ENCODE measurements at regions not wholly inside any gene's neighbourhood (a gene's known extent, or its start where the extent isn't known, plus 50 kb on each side); places are given as distances from the start of the nearest gene placed in this dataset.

DNA sequence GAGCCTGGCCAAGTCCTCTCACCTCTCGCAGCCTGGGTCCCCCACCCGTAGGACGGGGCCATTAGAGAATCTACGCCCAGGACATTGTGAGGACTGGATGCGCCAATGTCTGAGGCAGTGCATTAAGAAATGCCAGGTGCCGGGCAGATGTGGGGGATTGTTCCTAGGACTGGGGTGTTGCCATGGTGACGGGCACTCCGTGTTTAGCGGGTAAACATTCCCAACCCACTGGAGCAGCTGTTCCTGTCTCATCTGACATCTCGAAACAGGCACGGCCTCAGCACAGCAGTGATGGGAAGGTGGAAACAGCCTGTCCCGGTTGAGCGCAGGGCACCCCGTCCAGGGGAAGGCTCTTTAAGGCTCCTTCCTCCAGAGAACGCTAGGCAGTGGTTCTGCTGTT lies 99.6 kb upstream of the RTL6 start:
- peaks cover 21% of the 10 kb centered on the region for H3K27me3 ChIP-seq
- no peak for TF ChIP-seq POLR2AphosphoS5 (IDR thresholded peaks at IDR 0.05)
- no peak for TF ChIP-seq POLR2A (IDR thresholded peaks at IDR 0.05)
- no peak for TF ChIP-seq EP300 (IDR thresholded peaks at IDR 0.05; ENCODE audit: low read depth)
- TF ChIP-seq, protein P1, sequence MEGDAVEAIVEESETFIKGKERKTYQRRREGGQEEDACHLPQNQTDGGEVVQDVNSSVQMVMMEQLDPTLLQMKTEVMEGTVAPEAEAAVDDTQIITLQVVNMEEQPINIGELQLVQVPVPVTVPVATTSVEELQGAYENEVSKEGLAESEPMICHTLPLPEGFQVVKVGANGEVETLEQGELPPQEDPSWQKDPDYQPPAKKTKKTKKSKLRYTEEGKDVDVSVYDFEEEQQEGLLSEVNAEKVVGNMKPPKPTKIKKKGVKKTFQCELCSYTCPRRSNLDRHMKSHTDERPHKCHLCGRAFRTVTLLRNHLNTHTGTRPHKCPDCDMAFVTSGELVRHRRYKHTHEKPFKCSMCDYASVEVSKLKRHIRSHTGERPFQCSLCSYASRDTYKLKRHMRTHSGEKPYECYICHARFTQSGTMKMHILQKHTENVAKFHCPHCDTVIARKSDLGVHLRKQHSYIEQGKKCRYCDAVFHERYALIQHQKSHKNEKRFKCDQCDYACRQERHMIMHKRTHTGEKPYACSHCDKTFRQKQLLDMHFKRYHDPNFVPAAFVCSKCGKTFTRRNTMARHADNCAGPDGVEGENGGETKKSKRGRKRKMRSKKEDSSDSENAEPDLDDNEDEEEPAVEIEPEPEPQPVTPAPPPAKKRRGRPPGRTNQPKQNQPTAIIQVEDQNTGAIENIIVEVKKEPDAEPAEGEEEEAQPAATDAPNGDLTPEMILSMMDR (IDR thresholded peaks at IDR 0.05): no peak

DNA sequence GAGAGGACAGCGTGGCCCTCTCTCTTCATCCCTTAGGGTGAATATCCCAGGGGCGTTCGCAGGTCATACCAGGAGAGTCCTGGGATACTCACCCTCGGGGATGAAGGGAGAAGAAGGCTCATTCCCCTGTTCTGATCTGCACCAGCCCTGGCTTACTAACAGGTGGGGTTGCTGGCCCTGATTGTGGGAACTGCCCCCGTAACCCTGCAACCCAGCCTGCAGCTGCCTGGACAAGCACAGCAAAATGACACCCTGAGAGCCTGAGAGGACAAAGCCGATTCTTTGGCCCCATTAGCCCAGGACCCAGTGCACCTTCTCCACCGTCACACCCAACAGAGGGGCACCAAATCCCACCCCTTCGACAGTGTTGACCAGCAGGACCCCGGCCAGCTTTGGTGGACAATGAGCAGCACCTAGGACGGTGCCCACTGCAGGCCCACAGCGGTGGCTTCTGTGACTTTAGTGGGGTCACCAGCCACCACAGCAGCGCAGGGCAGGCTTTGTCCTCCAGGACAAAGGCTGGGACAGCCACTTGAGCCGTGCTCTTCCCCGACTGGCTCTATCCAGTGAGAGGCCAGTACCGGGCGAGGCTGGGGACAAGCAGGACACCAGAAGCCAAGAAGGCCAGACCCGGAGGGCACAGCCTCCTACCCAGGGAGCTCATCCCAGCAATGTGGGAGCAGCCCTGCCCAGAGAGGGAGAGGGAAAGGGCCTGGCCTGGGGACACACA lies 98.5 kb upstream of the RTL6 start:
- in situ Hi-C loops (cut with MboI; ENCODE audit: low pct_ligation_motif_present in 1 of 4, low pct_unique_long_range_greater_than_20kb in 1 of 4, low sequenced_read_pairs in 3 of 4): no loop called here
- Histone ChIP-seq H3K27me3 (peaks cover 21% of the 10 kb centered on the region), H3K9me3 (no peaks in the 10 kb centered on the region), H3K36me3 (no peaks in the 10 kb centered on the region), H3K27ac (no peak overlapping the region), H3K4me1 (no peaks in the 10 kb centered on the region), H3K4me3 (no peak overlapping the region)
- TF ChIP-seq POLR2A (IDR thresholded peaks at IDR 0.05): no peak
- no peak for TF ChIP-seq POLR2AphosphoS5 (IDR thresholded peaks at IDR 0.05)
- no peak for TF ChIP-seq EP300 (IDR thresholded peaks at IDR 0.05; ENCODE audit: low read depth)
- TF ChIP-seq, protein P1 (IDR thresholded peaks at IDR 0.05): no peak
- intact Hi-C loops (cut with DNase I; ENCODE audit: low total_unique reads): no loop called here
- 76 to 80% methylated on average over 1 to 17 of the region's 17 CpGs for WGBS, 2 donors (ENCODE audit: low coverage in 1 of 2)
- DNase-seq: no peak

More for the DNA sequence above, 99.6 kb upstream of the RTL6 start:
- in situ Hi-C loops (cut with MboI; ENCODE audit: low pct_ligation_motif_present in 1 of 4, low pct_unique_long_range_greater_than_20kb in 1 of 4, low sequenced_read_pairs in 3 of 4) (no loop called here), intact Hi-C loops (cut with DNase I; ENCODE audit: low total_unique reads) (no loop called here)
- Histone ChIP-seq H3K4me1 (no peaks in the 10 kb centered on the region), H3K27ac (no peak overlapping the region), H3K4me3 (no peak overlapping the region), H3K9me3 (no peaks in the 10 kb centered on the region), H3K36me3 (no peaks in the 10 kb centered on the region)
- no peak for DNase-seq
- 68% methylated on average over 15 of the region's 15 CpGs; no CpG with 5 or more reads in 1 of the 2 donors for WGBS, 2 donors (ENCODE audit: low coverage in 1 of 2)

DNA sequence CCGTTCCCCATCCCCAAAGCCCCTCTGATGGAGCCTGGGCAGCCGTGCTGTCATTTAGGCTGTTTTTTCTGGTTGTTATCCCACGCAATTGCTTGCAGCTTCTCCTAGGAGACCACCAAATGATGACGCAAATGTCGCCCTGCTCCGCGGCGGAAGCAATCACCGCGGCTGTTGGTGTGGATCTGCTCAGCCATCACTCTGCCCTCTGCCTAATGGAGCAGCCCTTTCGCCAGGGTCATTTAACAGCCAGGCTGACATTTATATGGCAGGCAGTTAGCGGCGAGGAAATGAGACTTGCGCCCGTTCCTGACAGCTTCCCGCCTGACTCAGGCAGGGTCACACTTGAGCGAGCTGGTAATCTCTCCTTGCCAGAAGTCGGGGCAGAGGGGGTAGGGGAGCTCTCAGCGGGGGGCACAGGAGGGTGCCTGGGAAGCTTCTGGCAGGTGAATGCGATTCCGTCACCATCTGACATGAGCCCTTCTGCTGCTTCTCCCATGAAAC lies 97.9 kb upstream of the RTL6 start:
- WGBS, 2 donors (ENCODE audit: low coverage in 1 of 2): 17 to 40% methylated on average over 1 to 21 of the region's 21 CpGs
- Histone ChIP-seq H3K9me3 (no peaks in the 10 kb centered on the region), H3K27ac (no peak overlapping the region), H3K4me3 (no peak overlapping the region), H3K36me3 (no peaks in the 10 kb centered on the region), H3K27me3 (peaks cover 21% of the 10 kb centered on the region), H3K4me1 (no peaks in the 10 kb centered on the region)
- TF ChIP-seq, protein P1 (IDR thresholded peaks at IDR 0.05): no peak
- TF ChIP-seq POLR2A (IDR thresholded peaks at IDR 0.05) (no peak), POLR2AphosphoS5 (IDR thresholded peaks at IDR 0.05) (no peak), EP300 (IDR thresholded peaks at IDR 0.05; ENCODE audit: low read depth) (no peak)
- in situ Hi-C loops (cut with MboI; ENCODE audit: low pct_ligation_motif_present in 1 of 4, low pct_unique_long_range_greater_than_20kb in 1 of 4, low sequenced_read_pairs in 3 of 4) (no loop called here), intact Hi-C loops (cut with DNase I; ENCODE audit: low total_unique reads) (no loop called here)
- no peak for DNase-seq

DNA sequence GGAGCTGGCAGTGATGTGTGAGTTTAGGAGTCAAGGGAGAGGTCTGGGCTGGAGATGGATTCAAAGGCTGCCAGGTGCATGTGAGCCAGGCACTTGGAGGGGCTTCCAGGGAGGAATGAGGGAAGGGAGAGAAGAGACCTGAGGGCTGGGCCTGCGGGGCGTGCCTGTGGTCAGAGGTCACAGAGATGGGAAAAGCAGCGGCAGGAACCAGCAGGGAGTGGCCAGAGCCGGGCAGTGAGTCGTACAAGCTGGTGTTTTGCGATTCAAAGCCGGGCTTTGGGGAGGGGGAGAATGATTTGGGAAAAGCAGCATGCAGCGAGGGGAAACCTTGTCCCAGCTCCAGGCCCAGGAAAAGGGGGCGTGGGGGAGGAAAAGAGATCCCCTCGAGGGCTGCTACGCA lies 96.9 kb upstream of the RTL6 start:
- no peaks in the 10 kb centered on the region for H3K4me1 ChIP-seq
- 45 to 49% methylated on average over 11 of the region's 11 CpGs for WGBS, 2 donors (ENCODE audit: low coverage in 1 of 2)
- intact Hi-C loops (cut with DNase I; ENCODE audit: low total_unique reads): no loop called here
- TF ChIP-seq, protein P1 (IDR thresholded peaks at IDR 0.05): no peak
- TF ChIP-seq POLR2A (IDR thresholded peaks at IDR 0.05) (no peak), EP300 (IDR thresholded peaks at IDR 0.05; ENCODE audit: low read depth) (no peak), POLR2AphosphoS5 (IDR thresholded peaks at IDR 0.05) (no peak)
- no peak overlapping the region for H3K27ac ChIP-seq
- H3K27me3 ChIP-seq: peaks cover 21% of the 10 kb centered on the region
- DNase-seq: no peak
- H3K36me3 ChIP-seq: no peaks in the 10 kb centered on the region
- no peaks in the 10 kb centered on the region for H3K9me3 ChIP-seq
- no peak overlapping the region for H3K4me3 ChIP-seq
- in situ Hi-C loops (cut with MboI; ENCODE audit: low pct_ligation_motif_present in 1 of 4, low pct_unique_long_range_greater_than_20kb in 1 of 4, low sequenced_read_pairs in 3 of 4): no loop called here

Measured in transverse colon (tissue), 4 donors.